Hepatocyte (in vitro differentiated cells): ENCODE measurements at regions not wholly inside any gene's neighbourhood (a gene's known extent, or its start where the extent isn't known, plus 50 kb on each side); places are given as distances from the start of the nearest gene placed in this dataset.

Experiments
- CTCF ChIP-seq: fragments of 200-600 bp; sonication (generic); IDR thresholded peaks from 2 replicates; pipeline ENCODE4 v1.5.1; 2016; ENCODE audit warnings: antibody characterized with exemption, mild to moderate bottlenecking; ENCODE audit not compliant: poor library complexity
- EZH2 ChIP-seq: fragments of 200-600 bp; sonication (generic); IDR thresholded peaks from 2 replicates; pipeline ENCODE4 v1.6.1; 2016; ENCODE audit warnings: antibody characterized with exemption, mild to moderate bottlenecking, borderline replicate concordance

GRCh38 chr11:42720716-42721563 is 590.9 kb upstream of the API5 start:
- TF ChIP-seq EZH2 = no peak
- no peak for TF ChIP-seq CTCF
